Astrocyte (in vitro differentiated cells and primary cell): ENCODE measurements at regions not wholly inside any gene's neighbourhood (a gene's known extent, or its start where the extent isn't known, plus 50 kb on each side); places are given as distances from the start of the nearest gene placed in this dataset.

ENCODE experiments used
- CTCF ChIP-seq: IDR thresholded peaks from 2 replicates; pipeline ENCODE4 v1.5.1; 2011; ENCODE audit warnings: low read depth, mild to moderate bottlenecking, inconsistent platforms, low read length, moderate library complexity; ENCODE audit not compliant: insufficient read depth
- EZH2 ChIP-seq: IDR thresholded peaks from 2 replicates; pipeline ENCODE4 v1.6.1; 2012; ENCODE audit warnings: mild to moderate bottlenecking, low read length, inconsistent platforms; ENCODE audit not compliant: insufficient read depth

- TF ChIP-seq EZH2 (no peak), CTCF (no peak)
Measured at GRCh38 chr2:215812966-215813365, 200.4 kb downstream of the MREG start.
